H9 (cell line): ENCODE measurements at regions not wholly inside any gene's neighbourhood (a gene's known extent, or its start where the extent isn't known, plus 50 kb on each side); places are given as distances from the start of the nearest gene placed in this dataset.

ENCODE experiments used
- DNase-seq: peaks from one replicate; pipeline ENCODE4 v3.0.0-alpha.2; 2017
- H2AFZ ChIP-seq: one replicate; pipeline ENCODE4 v1.6.1; 2013; ENCODE audit warnings: mild to moderate bottlenecking, low read length, control low read depth, moderate library complexity
- H2AK5ac ChIP-seq: 2 replicates; pipeline ENCODE4 v1.6.1; 2013; ENCODE audit warnings: low read length, control low read depth, mixed read lengths; ENCODE audit not compliant: insufficient read length
- H2BK120ac ChIP-seq: one replicate; pipeline ENCODE4 v1.6.1; 2013; ENCODE audit warnings: low read depth, mild to moderate bottlenecking, low read length, control low read depth, inconsistent platforms; ENCODE audit not compliant: poor library complexity, severe bottlenecking
- H2BK12ac ChIP-seq: 2 replicates; pipeline ENCODE4 v1.6.1; 2013; ENCODE audit warnings: low read length, control low read depth, mixed read lengths, low read depth; ENCODE audit not compliant: insufficient read length
- H2BK15ac ChIP-seq: 2 replicates; pipeline ENCODE4 v1.6.1; 2013; ENCODE audit warnings: low read depth, low read length, control low read depth
- H2BK20ac ChIP-seq: one replicate; pipeline ENCODE4 v1.6.1; 2013; ENCODE audit warnings: low read depth, mild to moderate bottlenecking, low read length, control low read depth, inconsistent platforms; ENCODE audit not compliant: poor library complexity, severe bottlenecking
- H2BK5ac ChIP-seq: 2 replicates; pipeline ENCODE4 v1.6.1; 2013; ENCODE audit warnings: low read length, control low read depth, mixed read lengths; ENCODE audit not compliant: insufficient read length
- H3K14ac ChIP-seq: 2 replicates; pipeline ENCODE4 v1.6.1; 2013; ENCODE audit warnings: low read length, control low read depth; ENCODE audit not compliant: insufficient read depth
- H3K18ac ChIP-seq: 2 replicates; pipeline ENCODE4 v1.6.1; 2013; ENCODE audit warnings: low read depth, mild to moderate bottlenecking, mixed read lengths, low read length, control low read depth; ENCODE audit not compliant: insufficient read length
- H3K23ac ChIP-seq: 2 replicates; pipeline ENCODE4 v1.6.1; 2013; ENCODE audit warnings: low read length, control low read depth, mixed read lengths, low read depth; ENCODE audit not compliant: insufficient read length
- H3K23me2 ChIP-seq: 2 replicates; pipeline ENCODE4 v1.6.1; 2013; ENCODE audit warnings: low read depth, mild to moderate bottlenecking, mixed read lengths, low read length, control low read depth; ENCODE audit not compliant: insufficient read length, poor library complexity, severe bottlenecking
- H3K27ac ChIP-seq: 2 replicates; pipeline ENCODE4 v1.5.1; 2013; ENCODE audit warnings: low read length, control low read depth, mixed read lengths, low read depth; ENCODE audit not compliant: insufficient read length
- H3K27me3 ChIP-seq: 2 replicates; pipeline ENCODE4 v1.6.1; 2013; ENCODE audit warnings: low read length, control low read depth, inconsistent platforms; ENCODE audit not compliant: insufficient read depth
- H3K4ac ChIP-seq: 2 replicates; pipeline ENCODE4 v1.6.1; 2013; ENCODE audit warnings: low read depth, mild to moderate bottlenecking, control low read depth, inconsistent platforms, low read length, moderate library complexity
- H3K4me1 ChIP-seq: 2 replicates; pipeline ENCODE4 v1.6.1; 2013; ENCODE audit warnings: low read length, control low read depth, inconsistent platforms; ENCODE audit not compliant: insufficient read depth
- H3K4me2 ChIP-seq: 2 replicates; pipeline ENCODE4 v1.6.1; 2013; ENCODE audit warnings: low read length, control low read depth, mixed read lengths; ENCODE audit not compliant: insufficient read length, insufficient read depth
- H3K56ac ChIP-seq: 2 replicates; pipeline ENCODE4 v1.6.1; 2013; ENCODE audit warnings: low read depth, mild to moderate bottlenecking, mixed read lengths, low read length, control low read depth; ENCODE audit not compliant: insufficient read length
- H3K79me1 ChIP-seq: 2 replicates; pipeline ENCODE4 v1.6.1; 2013; ENCODE audit warnings: low read depth, mild to moderate bottlenecking, moderate library complexity, low read length, control low read depth, inconsistent platforms; ENCODE audit not compliant: insufficient read depth, poor library complexity, severe bottlenecking
- H3K79me2 ChIP-seq: 2 replicates; pipeline ENCODE4 v1.6.1; 2013; ENCODE audit warnings: low read length, control low read depth, inconsistent platforms; ENCODE audit not compliant: insufficient read depth
- H3K9ac ChIP-seq: 2 replicates; pipeline ENCODE4 v1.6.1; 2013; ENCODE audit warnings: low read length, control low read depth, mixed read lengths; ENCODE audit not compliant: insufficient read length; ENCODE audit errors: extremely low read depth
- H3K9me3 ChIP-seq: one replicate; pipeline ENCODE4 v1.6.1; 2013; ENCODE audit warnings: low read depth, low read length, inconsistent platforms; ENCODE audit not compliant: control insufficient read depth
- H3T11ph ChIP-seq: one replicate; pipeline ENCODE4 v1.6.1; 2013; ENCODE audit warnings: mild to moderate bottlenecking, low read length, control low read depth, inconsistent platforms
- H4K20me1 ChIP-seq: one replicate; pipeline ENCODE4 v1.6.1; 2013; ENCODE audit not compliant: control insufficient read depth, insufficient read length, insufficient read depth
- H4K5ac ChIP-seq: 2 replicates; pipeline ENCODE4 v1.6.1; 2013; ENCODE audit warnings: low read depth, mild to moderate bottlenecking, mixed read lengths, low read length, control low read depth; ENCODE audit not compliant: insufficient read length
- H4K8ac ChIP-seq: replicated peaks from 2 replicates; pipeline ENCODE4 v1.6.1; 2013; ENCODE audit warnings: low read length, control low read depth, mixed read lengths, low read depth; ENCODE audit not compliant: insufficient read length
- H4K91ac ChIP-seq: 2 replicates; pipeline ENCODE4 v1.6.1; 2013; ENCODE audit warnings: low read depth, mild to moderate bottlenecking, moderate library complexity, mixed read lengths, low read length, control low read depth; ENCODE audit not compliant: insufficient read length
- H3K27ac Mint-ChIP-seq, 3 experiments: 2 replicates in 2 of 3; 3 replicates in 1 of 3; pipeline ENCODE4 v1.8.0; 2020 to 2021; ENCODE audit warnings: mixed read lengths in 3 of 3, mild to moderate bottlenecking in 1 of 3, moderate library complexity in 1 of 3
- H3K27me3 Mint-ChIP-seq: 2 replicates; pipeline ENCODE4 v1.8.0; 2021; ENCODE audit warnings: low read depth, mild to moderate bottlenecking, moderate library complexity, mixed read lengths
- H3K36me3 Mint-ChIP-seq, 3 experiments: 2 replicates in 2 of 3; 3 replicates in 1 of 3; pipeline ENCODE4 v1.8.0; 2020 to 2021; ENCODE audit warnings: low read depth in 3 of 3, mixed read lengths in 3 of 3; ENCODE audit not compliant: insufficient read depth in 1 of 3
- H3K4me1 Mint-ChIP-seq, 2 experiments: 2 replicates each; pipeline ENCODE4 v1.8.0; 2020; ENCODE audit warnings: mixed read lengths in 2 of 2
- H3K4me3 Mint-ChIP-seq, 2 experiments: 2 replicates in 1 of 2; 3 replicates in 1 of 2; pipeline ENCODE4 v1.8.0; 2020 to 2021; ENCODE audit warnings: mild to moderate bottlenecking in 2 of 2, mixed read lengths in 2 of 2, moderate library complexity in 1 of 2
- H3K9me3 Mint-ChIP-seq, 2 experiments: 2 replicates in 1 of 2; 3 replicates in 1 of 2; pipeline ENCODE4 v1.8.0; 2020; ENCODE audit warnings: mild to moderate bottlenecking in 2 of 2, mixed read lengths in 2 of 2, moderate library complexity in 1 of 2
- CTCF ChIP-seq: fragments of 200-600 bp; sonication (generic); conservative IDR thresholded peaks from 3 replicates; pipeline ENCODE4 v1.8.0; 2021; ENCODE audit warnings: antibody characterized with exemption, mild to moderate bottlenecking
- WGBS: extraction: QIAGEN DNeasy Blood & Tissue Kit; methylation state at CpG from one replicate; pipeline ENCODE4 v1.1.7; 2013; ENCODE audit warnings: missing lambda C conversion rate, low lambda C conversion rate, mixed read lengths; ENCODE audit not compliant: insufficient read length; ENCODE audit errors: extremely low coverage; 5-methylcytosine and 5-hydroxymethylcytosine counted together

- Histone ChIP-seq H3K23me2 (no peaks in the 10 kb centered on the region), H3K9ac (no peak overlapping the region), H3K4me1 (no peaks in the 10 kb centered on the region), H3K18ac (no peak overlapping the region), H2BK20ac (no peak overlapping the region), H2BK120ac (no peak overlapping the region), H3K14ac (no peak overlapping the region), H3K27me3 (no peaks in the 10 kb centered on the region), H2AK5ac (no peak overlapping the region), H3K4ac (no peak overlapping the region), H2BK5ac (no peak overlapping the region), H3K27ac (no peak overlapping the region), H3K79me2 (no peaks in the 10 kb centered on the region), H3K79me1 (no peaks in the 10 kb centered on the region), H3K9me3 (no peaks in the 10 kb centered on the region), H3K23ac (no peak overlapping the region), H2BK12ac (no peak overlapping the region), H2AFZ (no peak overlapping the region), H4K20me1 (no peaks in the 10 kb centered on the region), H4K5ac (no peak overlapping the region), H4K8ac (no peak overlapping the region), H3T11ph (no peak overlapping the region), H3K56ac (no peak overlapping the region), H4K91ac (no peak overlapping the region), H2BK15ac (no peak overlapping the region), H3K4me2 (no peak overlapping the region)
- H3K27me3 Mint-ChIP-seq = no peaks in the 10 kb centered on the region
- peaks cover 8% of the 10 kb centered on the region in 2 experiments for H3K4me1 Mint-ChIP-seq
- no peak overlapping the region for H3K27ac Mint-ChIP-seq
- H3K36me3 Mint-ChIP-seq = no peaks in the 10 kb centered on the region
- H3K9me3 Mint-ChIP-seq = no peaks in the 10 kb centered on the region
- WGBS = no CpG with 5 or more reads among the region's 1 CpG
- H3K4me3 Mint-ChIP-seq = no peak overlapping the region
- TF ChIP-seq CTCF = no peak
- no peak for DNase-seq
Observed at GRCh38 chr11:29296680-29297079, 720.1 kb downstream of the KCNA4 start.
